ENCODE measurements at regions not wholly inside any gene's neighbourhood (a gene's known extent, or its start where the extent isn't known, plus 50 kb on each side); places are given as distances from the start of the nearest gene placed in this dataset.

GRCh38 chr13:22647156-22647850 lies 533.5 kb upstream of the SGCG start:
- Histone ChIP-seq H3K9me3 (replicated peaks; ENCODE audit: control insufficient read depth, insufficient read depth, low read length) (peaks cover 8% of the 10 kb centered on the region), H3K9me1 (replicated peaks; ENCODE audit: control insufficient read depth, extremely low read depth, insufficient read depth, low read length) (no peaks in the 10 kb centered on the region), H3K9ac (replicated peaks; ENCODE audit: extremely low read depth, insufficient read depth, low read length) (no peak overlapping the region), H3K27me3 (ENCODE audit: control insufficient read depth in 2 of 2, insufficient read depth in 2 of 2, low read length in 2 of 2) (no peaks in the 10 kb centered on the region), H3K79me2 (ENCODE audit: control insufficient read depth, insufficient read depth, low read length) (no peaks in the 10 kb centered on the region), H3K4me2 (ENCODE audit: insufficient read depth, low read length) (no peak overlapping the region), H4K20me1 (replicated peaks; ENCODE audit: control insufficient read depth, extremely low read depth, insufficient read depth, low read length) (no peaks in the 10 kb centered on the region), H3K36me3 (ENCODE audit: control insufficient read depth in 2 of 2, extremely low read depth in 1 of 2, insufficient read depth in 2 of 2, low read length in 2 of 2) (no peaks in the 10 kb centered on the region), H2AFZ (ENCODE audit: low read depth, low read length) (no peak overlapping the region), H3K27ac (ENCODE audit: insufficient read depth, low read depth, low read length) (no peak overlapping the region), H3K4me1 (ENCODE audit: control insufficient read depth, extremely low read depth, insufficient read depth, low read length) (no peaks in the 10 kb centered on the region), H3K4me3 (replicated peaks in 1 of 3; ENCODE audit: insufficient read depth in 1 of 3, low read depth in 1 of 3, low read length in 3 of 3) (no peak overlapping the region)
- intact Hi-C loops (cut with micrococcal nuclease) (no loop called here), dilution Hi-C loops (cut with MboI; ENCODE audit: extremely low pct_ligation_motif_present, low sequenced_read_pairs) (no loop called here)
- TF ChIP-seq POLR2A (IDR thresholded peaks at IDR 0.05; ENCODE audit: low read depth, low read length) (no peak), JUN (IDR thresholded peaks at IDR 0.05; ENCODE audit: borderline replicate concordance, insufficient read depth, insufficient read length, low read depth) (no peak), MAX (IDR thresholded peaks at IDR 0.05; ENCODE audit: insufficient read depth, insufficient read length) (no peak), CTCF (IDR thresholded peaks at IDR 0.05; ENCODE audit: extremely low read depth in 1 of 2, insufficient read depth in 1 of 2, low read depth in 1 of 2, low read length in 2 of 2) (no peak), GATA2 (IDR thresholded peaks at IDR 0.05; ENCODE audit: insufficient read depth, insufficient read length, low read depth, low read length) (no peak), EZH2 (IDR thresholded peaks at IDR 0.05; ENCODE audit: borderline replicate concordance, low read depth, low read length, severe bottlenecking) (no peak), FOS (IDR thresholded peaks at IDR 0.05; ENCODE audit: borderline replicate concordance, insufficient read depth, low read length) (no peak), MYC (IDR thresholded peaks at IDR 0.05; ENCODE audit: low read depth, low read length) (no peak), POLR2AphosphoS5 (IDR thresholded peaks at IDR 0.05; ENCODE audit: insufficient read depth, low read depth, low read length) (no peak)
- POLR2A ChIA-PET = no interaction called here
- no peak for DNase-seq (ENCODE audit: low read depth, low spot score)
- BruUV-seq (replicated peaks) = no TSS peak
- CTCF ChIA-PET = no interaction called here
- no peak for FAIRE-seq

All from endothelial cell of umbilical vein (primary cell).